GM19455 (cell line): ENCODE measurements at regions not wholly inside any gene's neighbourhood (a gene's known extent, or its start where the extent isn't known, plus 50 kb on each side); places are given as distances from the start of the nearest gene placed in this dataset.

Experiments
- ATAC-seq: cut with Tn5 transposase; IDR thresholded peaks from one replicate; pipeline ENCODE4 v1.9.1; 2021; ENCODE audit not compliant: unreplicated experiment

DNA sequence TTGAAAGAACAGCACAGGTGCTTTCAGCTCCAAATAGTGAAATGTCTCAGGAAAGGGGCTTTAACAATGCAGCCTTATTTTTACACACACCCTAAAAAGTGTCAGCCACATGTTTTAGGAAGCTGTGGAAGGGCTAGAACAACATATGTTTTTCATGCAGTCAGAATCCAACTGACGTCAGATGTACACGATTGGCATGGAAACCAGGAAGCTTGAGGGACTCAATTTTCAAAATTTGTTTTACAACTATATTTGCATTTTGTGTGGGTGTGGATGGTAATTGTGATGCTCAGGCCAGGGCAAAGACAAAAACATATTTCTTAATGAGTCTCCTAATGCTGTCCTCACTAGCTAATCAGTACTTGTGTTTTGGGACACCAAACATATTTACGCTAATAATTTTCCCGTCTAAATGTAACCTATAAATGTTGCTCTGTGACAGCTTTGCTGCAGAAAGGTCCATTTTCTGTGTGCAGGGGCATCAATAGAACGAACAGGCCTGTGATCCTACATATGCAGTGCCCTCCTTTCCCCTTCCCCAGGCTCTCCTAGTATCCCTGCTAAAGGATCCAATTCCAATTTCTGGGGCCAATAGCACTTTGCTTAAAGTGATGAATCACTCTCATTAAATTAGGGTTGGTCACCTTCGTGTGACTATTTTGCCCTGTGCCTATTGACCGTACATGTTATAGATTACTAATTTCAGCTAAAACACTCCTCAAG, 434.0 kb upstream of the CDH5 start:
- no peak for ATAC-seq

DNA sequence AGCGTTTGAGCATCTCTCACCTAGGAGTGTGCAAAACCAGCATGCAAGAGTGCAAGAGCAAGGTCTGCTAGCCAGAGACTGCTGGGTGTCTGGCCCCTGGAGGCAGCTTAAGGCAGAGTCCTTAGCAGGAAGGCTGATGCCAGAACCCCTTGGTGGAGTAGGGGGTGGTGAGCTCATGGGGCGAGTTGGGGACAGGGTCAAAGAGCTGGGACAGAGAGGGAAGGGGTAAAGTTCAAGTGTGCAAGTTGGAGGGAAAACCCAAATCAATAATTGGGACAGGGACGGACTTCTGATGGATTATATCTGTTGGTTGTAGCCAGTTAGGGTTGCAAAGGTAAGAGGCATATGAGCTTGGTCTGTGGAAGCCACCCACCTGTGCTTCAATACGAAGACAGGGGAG, 443.6 kb upstream of the CDH5 start:
- ATAC-seq = no peak

DNA sequence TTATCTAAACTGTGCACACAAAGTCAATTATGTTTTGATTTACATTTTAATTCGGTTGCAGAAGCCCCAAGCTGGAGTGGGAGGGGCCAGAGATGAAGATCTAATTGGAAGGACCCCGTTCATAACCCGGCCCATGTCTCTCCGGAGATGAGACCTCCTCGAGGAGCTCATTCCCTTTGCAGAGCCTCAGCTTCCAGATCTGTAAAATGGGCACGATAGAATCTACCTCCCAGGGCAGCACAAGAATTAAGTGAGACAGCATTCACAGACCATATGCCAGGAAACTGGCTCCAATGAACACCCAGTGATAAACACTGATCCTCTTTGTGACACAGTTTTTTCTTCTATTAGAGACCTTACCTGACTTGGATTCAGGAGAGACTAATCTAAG, 446.5 kb upstream of the CDH5 start:
- no peak for ATAC-seq

DNA sequence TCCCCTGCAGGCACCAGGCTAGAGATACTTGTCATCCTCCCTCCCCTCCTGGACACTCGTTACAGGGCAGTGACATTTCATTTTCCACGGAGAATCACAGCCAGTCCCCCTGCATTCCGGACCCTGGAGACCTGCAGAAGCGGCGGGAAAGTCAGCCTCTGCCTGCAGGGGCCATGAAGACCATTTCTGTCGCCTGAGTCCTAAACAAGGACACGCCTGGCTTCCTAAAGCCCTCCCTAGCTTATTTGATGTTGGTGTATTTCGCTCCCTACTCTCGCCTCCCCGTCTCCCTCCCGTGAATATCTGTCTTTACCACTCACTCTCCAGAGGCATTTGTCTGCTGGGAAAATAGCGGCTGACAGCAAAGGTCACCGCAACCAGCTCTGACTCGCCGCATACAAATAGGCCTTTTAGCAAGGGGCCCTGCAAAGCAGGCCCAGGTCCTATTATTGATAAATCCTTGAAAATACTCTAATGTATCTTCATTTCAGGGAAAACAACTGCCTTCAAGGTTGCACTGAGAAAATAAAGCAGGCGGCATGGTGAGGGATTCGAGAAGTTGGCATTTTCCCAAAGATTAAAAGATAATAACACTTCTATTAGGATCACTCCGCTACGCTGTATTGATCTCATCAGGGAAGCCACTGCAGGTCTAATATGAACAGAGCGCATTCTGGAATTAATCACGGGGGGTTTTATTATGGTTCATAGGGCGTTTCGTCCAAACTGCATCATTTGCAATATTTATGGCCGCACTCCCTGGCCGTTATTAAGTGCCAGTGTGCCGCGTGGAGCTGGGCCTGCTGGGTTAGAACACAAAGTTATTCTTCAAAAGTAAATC, 447.1 kb upstream of the CDH5 start:
- no peak for ATAC-seq

DNA sequence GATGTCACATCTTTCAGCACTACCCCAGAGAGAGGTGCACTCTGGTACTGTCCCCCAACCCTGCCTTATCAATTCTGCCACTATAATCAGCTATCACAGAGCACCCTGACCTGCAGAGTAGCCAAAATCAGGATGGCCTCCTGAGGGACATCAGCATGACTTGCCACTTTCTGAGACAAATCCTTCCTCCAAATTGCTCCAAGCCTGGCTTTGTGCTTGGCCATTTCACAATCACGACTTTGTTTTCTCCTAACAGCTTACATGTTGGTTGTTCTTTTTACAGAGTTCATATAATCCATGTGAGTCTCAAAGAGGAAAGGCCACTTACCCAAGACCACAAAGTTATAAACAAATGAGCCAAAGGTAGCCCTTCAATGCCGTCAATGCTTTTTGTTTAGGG, 449.0 kb upstream of the CDH5 start:
- no peak for ATAC-seq

DNA sequence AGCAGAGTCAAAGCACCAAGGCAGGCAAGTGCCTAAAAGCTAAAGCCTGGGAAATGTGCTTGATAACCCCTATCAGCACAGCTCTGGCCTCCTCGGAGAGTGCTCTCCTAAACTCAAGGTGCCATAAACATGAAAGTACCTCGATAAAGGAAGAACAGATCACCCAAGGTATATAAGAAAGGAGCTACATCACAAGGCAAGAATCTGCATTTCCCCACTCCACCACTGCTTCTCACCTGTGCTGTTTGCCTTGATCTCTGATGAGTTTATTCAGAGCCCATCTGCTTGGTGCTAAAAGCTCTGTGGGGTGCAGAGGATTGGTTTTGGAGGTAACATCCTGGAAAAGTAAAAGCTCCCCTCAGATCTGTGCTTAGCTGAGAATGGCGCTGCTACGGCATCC, 449.5 kb upstream of the CDH5 start:
- ATAC-seq = no peak

DNA sequence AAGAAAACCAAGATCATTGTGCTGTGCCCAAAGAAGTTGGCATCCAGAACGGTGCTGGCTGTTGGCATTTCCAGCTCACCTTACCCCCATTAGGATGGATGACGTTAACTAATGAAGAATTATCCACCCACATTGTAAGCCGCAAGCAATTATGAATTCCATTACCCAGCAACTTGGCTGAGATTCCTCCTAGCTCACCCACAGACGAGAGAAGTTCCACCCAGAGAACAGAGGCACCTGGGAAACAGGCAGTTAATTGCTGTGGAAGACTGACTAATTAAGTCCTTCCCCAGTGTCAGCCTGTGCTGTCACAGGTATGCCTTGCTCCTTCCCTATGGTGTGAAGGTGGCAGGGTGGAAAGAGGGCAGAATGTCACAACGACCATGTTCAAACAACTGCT, 456.2 kb upstream of the CDH5 start:
- no peak for ATAC-seq

DNA sequence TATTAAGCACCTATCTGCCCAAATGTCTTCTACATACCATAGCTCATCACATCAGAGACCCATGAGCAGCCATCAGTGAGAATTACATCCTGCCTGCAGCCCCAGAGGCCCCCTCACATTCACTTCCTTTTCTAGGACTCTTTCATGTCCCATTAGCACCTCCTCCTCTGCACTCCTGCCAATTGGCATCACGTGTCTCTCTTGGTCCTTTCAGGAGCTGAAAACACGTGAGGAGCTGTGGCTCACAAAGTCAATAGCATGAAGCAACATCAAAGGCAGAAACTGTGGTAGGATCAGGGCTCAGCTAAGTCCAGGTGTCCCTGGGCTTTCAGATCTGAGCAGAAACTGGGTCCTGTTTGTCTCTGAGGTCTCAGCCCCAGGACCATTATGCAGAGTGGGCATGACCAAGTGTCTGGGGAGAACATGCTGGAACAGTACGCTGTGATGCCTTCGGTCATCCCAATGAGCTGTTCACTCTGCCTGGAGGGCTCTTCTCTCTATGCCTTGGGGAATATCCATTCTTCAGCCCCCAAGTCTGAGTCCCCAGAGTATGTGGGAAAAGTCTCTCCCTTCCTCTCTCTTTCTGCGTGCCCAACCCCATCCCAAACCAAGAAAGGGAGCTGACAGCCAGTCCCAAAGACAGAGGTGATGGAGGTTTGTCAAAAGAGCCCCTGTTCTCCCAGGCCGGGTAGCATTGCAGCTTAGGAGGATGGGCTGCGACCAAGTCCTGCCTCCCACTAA, 457.0 kb upstream of the CDH5 start:
- ATAC-seq = no peak

DNA sequence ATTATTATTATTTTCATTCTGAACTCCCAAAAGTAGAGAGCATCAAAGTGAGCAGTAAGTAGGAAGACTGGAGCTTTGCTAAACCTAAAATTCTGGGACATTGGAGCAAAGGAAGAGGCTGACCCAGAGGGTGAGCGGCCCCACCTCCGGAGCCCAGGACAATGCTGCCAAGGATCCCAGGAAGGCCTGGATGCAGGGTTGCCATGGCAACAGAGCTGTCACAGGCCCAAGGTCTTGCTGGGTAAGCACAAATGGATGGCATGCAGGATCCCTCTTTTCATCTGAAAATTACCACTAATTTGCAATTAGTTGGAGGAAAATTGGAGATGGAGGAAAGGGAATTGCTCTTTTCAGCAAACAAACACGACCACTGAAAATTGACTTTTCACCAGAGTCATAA, 457.9 kb upstream of the CDH5 start:
- ATAC-seq = no peak

DNA sequence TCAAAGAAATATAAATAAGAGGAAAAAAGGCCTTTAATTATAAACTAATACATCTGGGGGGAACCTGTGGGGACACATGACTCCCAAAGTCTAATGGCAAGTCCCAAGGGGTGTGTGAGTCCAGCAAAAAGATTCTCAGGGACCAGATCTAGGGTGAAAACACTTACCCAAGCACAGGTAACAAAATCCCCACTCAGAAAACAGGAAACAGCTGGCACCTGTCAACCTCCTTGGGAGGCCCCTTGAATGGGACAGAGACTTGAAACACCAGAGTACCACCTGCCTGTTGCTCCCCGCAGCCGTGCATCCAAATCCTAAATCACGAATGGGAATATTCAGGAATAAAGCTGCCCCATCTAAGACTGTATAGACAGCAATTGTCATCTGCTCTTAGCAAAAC, 461.2 kb upstream of the CDH5 start:
- no peak for ATAC-seq

DNA sequence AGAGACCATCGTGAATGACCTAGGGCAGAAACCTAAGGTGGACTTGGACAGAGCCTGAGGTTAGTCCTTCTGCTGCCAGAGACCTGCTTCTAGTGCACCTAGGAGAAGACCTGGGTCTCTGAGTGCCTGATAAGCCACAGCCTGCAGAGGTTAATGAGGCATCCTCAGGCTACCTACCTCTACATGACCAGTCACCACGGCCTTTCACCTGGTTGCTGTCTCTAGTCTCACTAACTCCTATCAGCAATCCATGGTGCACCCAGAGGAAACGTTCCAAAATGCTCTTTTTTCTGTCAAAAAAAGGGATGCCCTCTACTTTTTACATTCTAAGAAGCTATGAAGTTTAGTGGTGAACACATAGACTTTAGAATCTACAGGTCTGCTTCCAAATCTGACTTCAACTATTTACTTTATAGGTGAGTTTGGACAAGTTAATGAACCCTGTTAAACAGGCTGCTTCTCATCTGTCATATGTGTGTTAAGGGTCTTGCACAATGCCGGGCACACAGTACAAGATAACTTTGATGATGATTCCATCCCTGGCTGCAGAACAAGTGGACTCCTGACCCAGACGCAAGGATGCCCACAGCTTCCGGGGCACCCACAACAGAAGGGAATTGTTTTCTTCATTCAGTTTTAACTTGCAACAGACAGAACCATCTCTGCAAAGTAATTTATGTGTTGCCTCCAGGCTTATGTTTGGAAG, 469.9 kb upstream of the CDH5 start:
- no peak for ATAC-seq

DNA sequence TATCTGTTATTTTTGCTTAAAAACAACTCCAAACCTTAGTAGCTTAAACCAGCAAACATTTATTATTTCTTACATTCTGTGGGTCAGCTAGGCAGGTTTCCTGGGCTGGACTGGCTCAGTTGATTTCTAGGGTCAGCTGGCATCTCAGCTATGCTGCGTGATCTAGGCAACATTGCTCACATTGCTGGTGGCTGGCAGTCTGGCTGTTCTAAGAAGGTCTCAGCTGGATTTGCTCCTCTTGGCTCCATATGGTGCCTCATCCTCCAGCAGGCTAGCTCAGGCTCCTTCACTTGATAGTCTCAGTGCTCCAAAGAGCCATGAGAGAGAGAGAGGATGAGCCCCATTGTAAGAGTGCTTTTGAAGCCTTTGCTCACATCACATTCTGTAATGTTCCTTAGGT, 470.6 kb upstream of the CDH5 start:
- ATAC-seq = no peak

DNA sequence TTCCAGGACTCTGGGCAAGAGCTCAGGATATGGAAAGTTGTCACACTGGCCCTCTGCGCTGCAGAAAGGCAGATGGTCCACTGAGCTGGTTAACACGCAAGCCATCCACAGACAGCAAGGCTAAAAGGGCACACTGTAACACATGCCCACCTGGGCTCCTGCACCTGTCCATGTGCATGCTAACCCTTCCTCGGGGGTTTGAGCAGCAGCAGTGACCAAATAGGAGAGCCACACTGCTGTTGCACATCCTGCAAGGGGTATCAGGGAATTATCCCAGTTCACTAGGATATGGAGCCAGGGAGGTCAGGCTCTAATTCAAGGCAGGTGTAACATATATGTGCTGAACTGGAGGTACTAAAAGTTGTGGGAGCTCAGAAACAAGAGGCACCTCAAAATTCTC, 471.0 kb upstream of the CDH5 start:
- ATAC-seq = no peak

DNA sequence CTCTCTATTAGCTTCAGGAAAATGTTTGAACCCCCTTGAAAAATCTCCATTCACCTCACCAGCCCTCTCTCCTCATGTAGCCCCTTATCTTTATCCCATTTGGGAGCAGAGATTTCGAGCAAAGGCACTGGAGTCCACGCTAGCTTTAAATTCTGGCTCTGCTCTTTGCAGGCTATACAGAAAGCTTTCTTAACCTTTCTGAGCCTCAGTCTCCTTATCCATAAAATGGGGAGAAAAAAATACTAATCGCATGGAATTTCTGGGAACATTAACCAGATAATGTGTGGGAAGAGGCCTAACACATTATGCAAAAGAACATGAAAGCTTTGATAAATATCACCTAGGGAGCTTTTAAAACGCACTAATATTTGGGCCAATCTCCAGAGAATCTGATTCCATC, 476.3 kb upstream of the CDH5 start:
- no peak for ATAC-seq

DNA sequence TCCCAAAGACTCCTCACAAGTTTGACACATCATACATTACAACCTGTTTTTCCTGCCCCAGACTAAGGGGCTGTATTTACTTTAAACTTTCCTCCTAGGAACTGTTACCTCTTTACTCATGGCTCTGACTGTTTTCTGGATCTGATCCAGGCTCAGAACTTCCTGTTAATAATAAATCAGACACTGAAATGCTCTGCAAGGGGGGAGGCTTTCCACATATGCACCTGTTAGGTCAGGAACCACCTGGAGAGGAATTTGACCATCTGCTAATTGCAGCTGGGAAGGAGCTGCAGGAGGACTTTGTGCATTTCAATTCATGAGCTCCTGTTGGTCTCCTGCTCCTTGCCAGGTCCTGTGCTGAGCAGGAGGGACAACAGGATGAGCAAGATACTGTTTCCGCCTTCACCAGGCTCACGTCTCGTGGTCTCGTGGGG, 476.9 kb upstream of the CDH5 start:
- ATAC-seq = no peak

DNA sequence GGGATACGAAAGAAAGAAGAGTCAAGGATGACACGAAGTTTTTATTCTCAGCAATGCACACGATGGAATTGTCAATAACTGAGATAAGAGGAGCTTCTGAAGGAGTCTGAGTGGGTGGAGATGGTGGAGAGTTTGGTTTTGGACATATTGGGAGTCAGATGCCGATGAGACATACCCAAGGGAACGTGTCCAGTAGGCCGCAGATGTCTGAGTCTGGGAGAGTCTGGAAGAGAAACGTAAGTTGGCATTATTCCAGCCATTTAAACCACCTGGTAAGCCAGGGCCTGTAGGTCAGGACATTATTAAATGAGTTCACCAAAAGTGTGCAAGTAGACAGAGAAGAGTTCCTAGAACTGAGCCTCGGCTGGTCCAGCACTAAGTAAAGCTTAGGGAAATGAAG, 478.3 kb upstream of the CDH5 start:
- ATAC-seq = no peak

DNA sequence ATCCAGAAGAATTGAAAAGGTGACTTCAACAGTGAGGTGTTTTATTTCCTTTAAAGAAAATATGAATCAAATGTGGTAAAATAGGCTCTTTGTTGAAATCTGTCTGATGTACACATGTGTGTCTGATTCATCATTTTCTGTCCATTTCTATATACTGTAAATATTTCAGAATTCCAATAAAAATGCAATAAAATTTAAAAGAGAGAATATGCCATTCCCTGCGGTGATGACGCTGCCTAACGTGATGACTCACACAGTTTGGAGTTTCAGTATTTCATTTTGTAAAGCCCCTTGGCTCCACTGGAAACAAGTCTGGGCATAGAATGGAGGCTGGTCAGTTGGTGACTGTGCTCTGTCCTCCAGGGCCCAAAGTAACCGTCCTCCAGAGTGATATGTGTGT, 482.5 kb upstream of the CDH5 start:
- ATAC-seq = no peak

DNA sequence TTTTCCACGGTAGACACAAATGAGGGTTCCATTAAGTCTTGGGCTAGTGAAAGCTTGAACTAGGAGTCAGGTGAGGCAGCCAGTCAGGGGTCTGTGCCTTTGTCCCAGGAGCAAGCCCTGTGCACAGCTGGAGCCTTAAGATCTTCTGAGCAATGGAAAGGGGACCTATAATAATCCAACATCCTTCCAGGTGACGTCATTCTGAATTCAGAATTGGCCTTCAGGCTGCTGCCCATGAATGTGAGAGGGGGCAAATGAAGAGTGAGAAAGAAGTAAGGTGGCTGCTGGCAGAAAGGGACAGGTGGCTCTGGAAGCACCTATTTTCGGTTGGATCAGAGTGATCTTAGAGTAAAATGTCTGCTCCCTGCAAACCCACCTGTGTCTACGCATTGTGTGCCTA, 488.1 kb upstream of the CDH5 start:
- ATAC-seq = no peak

DNA sequence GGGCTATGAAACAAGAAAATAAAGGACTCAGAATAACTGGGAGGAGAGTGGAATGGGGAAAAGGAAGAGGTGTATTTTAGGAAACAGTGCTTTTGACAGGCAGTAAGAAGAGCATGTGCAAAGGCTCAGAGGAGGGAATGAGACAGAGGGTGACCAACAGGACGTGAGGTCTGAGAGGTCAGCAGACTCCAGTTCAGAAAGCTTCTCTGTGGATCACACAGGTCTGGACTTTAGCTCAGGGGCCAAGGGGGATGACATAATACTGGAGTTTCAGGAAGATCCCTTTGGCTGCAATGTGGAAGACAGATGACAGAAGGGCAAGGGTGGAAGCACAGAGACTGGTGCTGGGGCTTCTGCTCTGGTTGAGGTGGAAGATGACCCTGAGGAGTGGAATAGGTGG, 489.9 kb upstream of the CDH5 start:
- ATAC-seq = no peak

DNA sequence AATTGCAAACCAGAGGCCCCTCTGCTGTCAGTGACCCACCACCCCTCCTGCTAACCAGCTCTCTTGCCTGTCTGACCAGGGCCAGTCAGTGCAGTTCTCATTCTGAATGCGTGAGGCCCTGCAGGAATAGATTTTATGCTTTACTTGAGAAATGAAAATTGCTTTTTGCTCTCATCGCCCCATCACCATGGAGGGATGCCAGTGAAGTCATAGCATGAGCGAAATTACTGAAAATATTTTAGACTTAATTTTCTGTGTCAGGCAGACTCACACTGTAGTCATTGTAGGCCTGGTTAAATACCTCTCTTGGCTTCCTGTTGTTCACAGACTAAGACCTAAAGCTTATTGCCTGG, 490.5 kb upstream of the CDH5 start:
- ATAC-seq = no peak

DNA sequence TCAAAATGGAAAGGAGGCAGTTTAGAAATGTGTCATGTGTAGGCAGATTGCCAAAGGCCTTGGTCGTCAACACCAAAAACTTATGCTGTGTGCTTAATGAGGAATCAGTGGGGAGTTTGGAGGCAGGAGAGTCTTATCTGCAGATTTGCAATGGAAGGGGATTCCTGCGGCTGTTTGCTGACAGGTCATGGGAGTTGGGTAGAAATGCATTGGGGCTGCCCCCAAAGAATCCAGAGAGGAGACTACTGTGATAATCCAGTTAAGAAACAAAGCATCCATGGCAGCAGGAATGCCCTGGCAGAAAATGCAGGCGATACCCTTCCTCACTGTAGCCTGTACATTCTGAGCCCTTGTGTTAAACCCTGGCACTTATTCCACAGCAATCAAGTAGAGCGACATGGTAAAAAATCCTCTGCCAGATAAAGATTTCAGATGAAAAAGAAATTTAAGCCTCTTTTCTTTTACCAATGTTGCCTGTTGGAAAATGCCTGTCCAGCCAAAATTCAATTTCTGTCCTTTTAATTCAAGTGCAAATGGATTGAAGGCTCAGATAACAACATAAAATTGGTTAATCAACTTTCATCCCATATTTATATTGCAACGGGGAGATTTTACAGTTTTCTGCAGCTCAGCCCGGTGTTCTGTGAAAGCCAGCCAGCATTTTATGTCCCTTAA, 491.0 kb upstream of the CDH5 start:
- no peak for ATAC-seq
